Mesenchymal stem cell (in vitro differentiated cells and primary cell): ENCODE measurements at regions not wholly inside any gene's neighbourhood (a gene's known extent, or its start where the extent isn't known, plus 50 kb on each side); places are given as distances from the start of the nearest gene placed in this dataset.

ENCODE experiments used
- DNase-seq: peaks from one replicate; pipeline ENCODE4 v3.0.0-alpha.2; 2013
- H2AFZ ChIP-seq: one replicate; pipeline ENCODE4 v1.6.1; 2013; ENCODE audit warnings: low read depth, mild to moderate bottlenecking, control low read depth, inconsistent platforms, low read length, moderate library complexity
- H2AK5ac ChIP-seq: 2 replicates; pipeline ENCODE4 v1.6.1; 2013; ENCODE audit warnings: low read length, moderate library complexity, mild to moderate bottlenecking, inconsistent platforms; ENCODE audit not compliant: severe bottlenecking
- H2BK120ac ChIP-seq: one replicate; pipeline ENCODE4 v1.6.1; 2013; ENCODE audit warnings: low read depth, mild to moderate bottlenecking, inconsistent platforms, low read length, moderate library complexity
- H2BK12ac ChIP-seq, 2 experiments: one replicate each; pipeline ENCODE4 v1.6.1; 2013; ENCODE audit warnings: inconsistent platforms in 2 of 2, low read length in 2 of 2, mild to moderate bottlenecking in 2 of 2, moderate library complexity in 2 of 2, control low read depth in 1 of 2
- H2BK15ac ChIP-seq: one replicate; pipeline ENCODE4 v1.6.1; 2013; ENCODE audit warnings: mild to moderate bottlenecking, low read depth, inconsistent platforms; ENCODE audit not compliant: poor library complexity, severe bottlenecking
- H2BK5ac ChIP-seq: 2 replicates; pipeline ENCODE4 v1.6.1; 2013; ENCODE audit warnings: low read depth, mild to moderate bottlenecking, low read length, control low read depth, inconsistent platforms; ENCODE audit not compliant: poor library complexity, severe bottlenecking
- H3K14ac ChIP-seq, 2 experiments: one replicate each; pipeline ENCODE4 v1.6.1; 2013; ENCODE audit warnings: inconsistent platforms in 2 of 2, low read length in 2 of 2, control low read depth in 1 of 2, mild to moderate bottlenecking in 1 of 2, moderate library complexity in 1 of 2
- H3K18ac ChIP-seq, 2 experiments: one replicate each; pipeline ENCODE4 v1.6.1; 2013; ENCODE audit warnings: inconsistent platforms in 2 of 2, low read length in 2 of 2, control low read depth in 1 of 2, low read depth in 1 of 2, mild to moderate bottlenecking in 1 of 2
- H3K23ac ChIP-seq, 2 experiments: one replicate each; pipeline ENCODE4 v1.6.1; 2013; ENCODE audit warnings: inconsistent platforms in 2 of 2, low read length in 2 of 2, mild to moderate bottlenecking in 2 of 2, moderate library complexity in 2 of 2, control low read depth in 1 of 2
- H3K27ac ChIP-seq: 2 replicates; pipeline ENCODE4 v1.5.1; 2013; ENCODE audit warnings: mild to moderate bottlenecking, moderate library complexity, low read length, control low read depth, inconsistent platforms; ENCODE audit not compliant: poor library complexity, severe bottlenecking
- H3K27me3 ChIP-seq, 2 experiments: 2 replicates each; pipeline versions ENCODE4 v1.6.1 to v1.7.0; 2013; ENCODE audit warnings: low read length in 2 of 2, mild to moderate bottlenecking in 2 of 2, moderate library complexity in 2 of 2, control low read depth in 1 of 2, inconsistent platforms in 1 of 2; ENCODE audit not compliant: control insufficient read depth in 1 of 2, insufficient read depth in 1 of 2
- H3K36me3 ChIP-seq, 2 experiments: 2 replicates each; pipeline versions ENCODE4 v1.6.1 to v1.7.0; 2013; ENCODE audit warnings: low read length in 2 of 2, control low read depth in 1 of 2, inconsistent platforms in 1 of 2, low read depth in 1 of 2, mild to moderate bottlenecking in 1 of 2; ENCODE audit not compliant: insufficient read depth in 2 of 2, control insufficient read depth in 1 of 2
- H3K4ac ChIP-seq, 2 experiments: one replicate each; pipeline ENCODE4 v1.6.1; 2013; ENCODE audit warnings: inconsistent platforms in 2 of 2, low read length in 2 of 2, mild to moderate bottlenecking in 2 of 2, moderate library complexity in 2 of 2, control low read depth in 1 of 2, low read depth in 1 of 2
- H3K4me1 ChIP-seq: 2 replicates; pipeline ENCODE4 v1.6.1; 2013; ENCODE audit warnings: low read depth, low read length, control low read depth; ENCODE audit not compliant: control insufficient read depth, insufficient read depth
- H3K4me2 ChIP-seq: 2 replicates; pipeline ENCODE4 v1.6.1; 2013; ENCODE audit warnings: low read length, mild to moderate bottlenecking, inconsistent platforms; ENCODE audit not compliant: poor library complexity, severe bottlenecking
- H3K4me3 ChIP-seq, 2 experiments: 2 replicates each; pipeline versions ENCODE4 v1.5.1 to v1.7.0; 2013; ENCODE audit warnings: low read length in 2 of 2, mild to moderate bottlenecking in 2 of 2, control low read depth in 1 of 2, low read depth in 1 of 2; ENCODE audit not compliant: insufficient read depth in 1 of 2
- H3K79me1 ChIP-seq: replicated peaks from 2 replicates; pipeline ENCODE4 v1.6.1; 2013; ENCODE audit warnings: mild to moderate bottlenecking, control low read depth, low read length, inconsistent platforms; ENCODE audit not compliant: poor library complexity, severe bottlenecking
- H3K9ac ChIP-seq: 2 replicates; pipeline ENCODE4 v1.7.0; 2013; ENCODE audit warnings: mild to moderate bottlenecking, low read length, moderate library complexity
- H3K9me3 ChIP-seq: 2 replicates; pipeline ENCODE4 v1.7.0; 2013; ENCODE audit warnings: mild to moderate bottlenecking, low read length; ENCODE audit not compliant: control insufficient read depth
- H4K8ac ChIP-seq: one replicate; pipeline ENCODE4 v1.6.1; 2013; ENCODE audit warnings: inconsistent platforms, mild to moderate bottlenecking, low read length, moderate library complexity
- H4K91ac ChIP-seq: one replicate; pipeline ENCODE4 v1.6.1; 2013; ENCODE audit warnings: mild to moderate bottlenecking, low read length, inconsistent platforms
- WGBS: methylation state at CpG from one replicate; pipeline ENCODE4 v1.1.7; 2013; ENCODE audit warnings: mixed read lengths; 5-methylcytosine and 5-hydroxymethylcytosine counted together

GRCh38 chr6:41434803-41435481 is 99.5 kb downstream of the NCR2 start:
- no peak overlapping the region for H3K18ac ChIP-seq
- no peak overlapping the region for H4K91ac ChIP-seq
- 64% methylated on average over 6 of the region's 9 CpGs for WGBS
- H3K4me3 ChIP-seq: no peak overlapping the region
- no peak overlapping the region for H2AFZ ChIP-seq
- H2BK12ac ChIP-seq: no peak overlapping the region
- no peak overlapping the region for H2BK15ac ChIP-seq
- no peak overlapping the region for H3K4ac ChIP-seq
- H3K36me3 ChIP-seq: no peaks in the 10 kb centered on the region
- no peak overlapping the region for H3K23ac ChIP-seq
- H3K4me2 ChIP-seq: no peak overlapping the region
- no peak overlapping the region for H4K8ac ChIP-seq
- no peak overlapping the region for H3K9ac ChIP-seq
- peaks cover 48 to 58% of the 10 kb centered on the region in 2 experiments for H3K27me3 ChIP-seq
- H3K14ac ChIP-seq: no peak overlapping the region
- H3K79me1 ChIP-seq: no peaks in the 10 kb centered on the region
- no peak overlapping the region for H2AK5ac ChIP-seq
- H3K4me1 ChIP-seq: peaks cover 3% of the 10 kb centered on the region
- DNase-seq: no peak
- H2BK5ac ChIP-seq: no peak overlapping the region
- no peak overlapping the region for H3K27ac ChIP-seq
- peaks cover 7% of the 10 kb centered on the region for H3K9me3 ChIP-seq
- no peak overlapping the region for H2BK120ac ChIP-seq

- Histone ChIP-seq H2BK5ac (no peak overlapping the region), H3K4me1 (no peaks in the 10 kb centered on the region), H4K91ac (no peak overlapping the region), H3K4ac (no peak overlapping the region), H3K4me2 (no peak overlapping the region), H3K27ac (no peak overlapping the region), H2AK5ac (no peak overlapping the region), H3K9ac (no peak overlapping the region), H3K79me1 (no peaks in the 10 kb centered on the region), H2BK15ac (no peak overlapping the region), H3K14ac (no peak overlapping the region), H3K4me3 (no peak overlapping the region), H4K8ac (no peak overlapping the region), H3K23ac (no peak overlapping the region), H2AFZ (no peak overlapping the region), H3K18ac (no peak overlapping the region), H2BK120ac (no peak overlapping the region), H3K9me3 (peaks cover 7% of the 10 kb centered on the region), H3K36me3 (no peaks in the 10 kb centered on the region), H2BK12ac (no peak overlapping the region), H3K27me3 (peaks cover 60 to 72% of the 10 kb centered on the region in 2 experiments)
- 84% methylated on average over 4 of the region's 4 CpGs for WGBS
- DNase-seq: no peak
These were observed 102.2 kb downstream of the NCR2 start for GRCh38 chr6:41437604-41438003.

- Histone ChIP-seq H2BK12ac (no peak overlapping the region), H3K4ac (no peak overlapping the region), H3K27ac (no peak overlapping the region), H3K9ac (no peak overlapping the region), H3K4me2 (no peak overlapping the region), H2AFZ (no peak overlapping the region), H4K8ac (no peak overlapping the region), H3K14ac (no peak overlapping the region), H3K79me1 (no peaks in the 10 kb centered on the region), H2BK5ac (no peak overlapping the region), H3K4me3 (no peak overlapping the region), H3K18ac (no peak overlapping the region), H3K36me3 (no peaks in the 10 kb centered on the region), H2BK120ac (no peak overlapping the region), H2BK15ac (no peak overlapping the region), H3K23ac (no peak overlapping the region), H3K27me3 (peaks cover 72 to 76% of the 10 kb centered on the region in 2 experiments), H4K91ac (no peak overlapping the region), H3K9me3 (peaks cover 7% of the 10 kb centered on the region), H3K4me1 (peaks cover 8% of the 10 kb centered on the region), H2AK5ac (no peak overlapping the region)
- 75% methylated on average over 1 of the region's 1 CpG for WGBS
- no peak for DNase-seq
These were observed 103.3 kb downstream of the NCR2 start for GRCh38 chr6:41438746-41439145.

- no peaks in the 10 kb centered on the region for H3K36me3 ChIP-seq
- H3K4me1 ChIP-seq: peaks cover 11% of the 10 kb centered on the region
- 62% methylated on average over 8 of the region's 8 CpGs for WGBS
- H3K4me3 ChIP-seq: no peak overlapping the region
- DNase-seq: no peak
- no peak overlapping the region for H2BK5ac ChIP-seq
- H2BK120ac ChIP-seq: no peak overlapping the region
- H2AFZ ChIP-seq: no peak overlapping the region
- peaks cover 7% of the 10 kb centered on the region for H3K9me3 ChIP-seq
- no peak overlapping the region for H3K27ac ChIP-seq
- H4K91ac ChIP-seq: no peak overlapping the region
- no peak overlapping the region for H4K8ac ChIP-seq
- no peak overlapping the region for H3K9ac ChIP-seq
- H2AK5ac ChIP-seq: no peak overlapping the region
- no peak overlapping the region for H3K4ac ChIP-seq
- H3K4me2 ChIP-seq: no peak overlapping the region
- H3K79me1 ChIP-seq: no peaks in the 10 kb centered on the region
- no peak overlapping the region for H3K14ac ChIP-seq
- peaks cover 77 to 80% of the 10 kb centered on the region in 2 experiments for H3K27me3 ChIP-seq
- H3K23ac ChIP-seq: no peak overlapping the region
- no peak overlapping the region for H2BK15ac ChIP-seq
- H2BK12ac ChIP-seq: no peak overlapping the region
- H3K18ac ChIP-seq: no peak overlapping the region
These were observed 104.4 kb downstream of the NCR2 start for GRCh38 chr6:41439524-41440418.
